OCI-LY1 (cell line): ENCODE measurements at regions not wholly inside any gene's neighbourhood (a gene's known extent, or its start where the extent isn't known, plus 50 kb on each side); places are given as distances from the start of the nearest gene placed in this dataset.

Experiments
- H2AFZ ChIP-seq: fragments of 200-600 bp; sonication (generic), shearing (Covaris generic); 2 replicates; pipeline ENCODE4 v1.6.0; 2014; ENCODE audit warnings: antibody characterized with exemption, mild to moderate bottlenecking, low read length
- H3F3A ChIP-seq: fragments of 200-600 bp; sonication (generic), shearing (Covaris generic); 2 replicates; pipeline ENCODE4 v1.6.0; 2014; ENCODE audit warnings: mild to moderate bottlenecking, antibody characterized with exemption, low read length, moderate library complexity; ENCODE audit not compliant: insufficient read depth
- H3K27ac ChIP-seq: fragments of 200-600 bp; sonication (generic); 2 replicates; pipeline ENCODE4 v1.5.1; 2014; ENCODE audit warnings: low read length, mixed run types, mild to moderate bottlenecking, low read depth; ENCODE audit not compliant: poor library complexity, severe bottlenecking
- H3K27me3 ChIP-seq: fragments of 200-600 bp; sonication (generic); 2 replicates; pipeline ENCODE4 v1.6.0; 2014; ENCODE audit warnings: antibody characterized with exemption, mild to moderate bottlenecking, low read length, moderate library complexity; ENCODE audit not compliant: insufficient read depth
- H3K36me3 ChIP-seq: fragments of 200-600 bp; sonication (generic); 2 replicates; pipeline ENCODE4 v1.6.1; 2014; ENCODE audit warnings: mild to moderate bottlenecking, antibody characterized with exemption, low read length, moderate library complexity, mixed read lengths; ENCODE audit not compliant: insufficient read depth
- H3K4me1 ChIP-seq: fragments of 200-600 bp; sonication (generic); 2 replicates; pipeline ENCODE4 v1.5.1; 2014; ENCODE audit warnings: mild to moderate bottlenecking, low read length, moderate library complexity; ENCODE audit not compliant: insufficient read depth, severe bottlenecking
- H3K4me2 ChIP-seq: fragments of 200-600 bp; sonication (generic), shearing (Covaris generic); 2 replicates; pipeline ENCODE4 v1.6.1; 2014; ENCODE audit warnings: low read length
- H3K4me3 ChIP-seq: fragments of 200-600 bp; sonication (generic); 2 replicates; pipeline ENCODE4 v1.5.1; 2014; ENCODE audit warnings: low read length, low read depth, mild to moderate bottlenecking, mixed read lengths; ENCODE audit not compliant: poor library complexity, severe bottlenecking
- H3K79me2 ChIP-seq: fragments of 200-600 bp; shearing (Covaris generic); 2 replicates; pipeline ENCODE4 v1.6.1; 2016; ENCODE audit warnings: mixed run types, low read length, mixed read lengths; ENCODE audit not compliant: insufficient read depth
- H3K9ac ChIP-seq: fragments of 200-600 bp; sonication (generic), shearing (Covaris generic); 2 replicates; pipeline ENCODE4 v1.6.1; 2014; ENCODE audit warnings: mild to moderate bottlenecking, low read length, mixed read lengths
- H3K9me2 ChIP-seq: fragments of 200-600 bp; sonication (generic), shearing (Covaris generic); 2 replicates; pipeline ENCODE4 v1.6.1; 2014; ENCODE audit warnings: low read depth, mild to moderate bottlenecking, low read length, mixed read lengths
- H3K9me3 ChIP-seq: fragments of 200-600 bp; shearing (Covaris generic); 2 replicates; pipeline ENCODE4 v1.6.1; 2014; ENCODE audit warnings: low read length, mixed read lengths
- H4K20me1 ChIP-seq: fragments of 200-600 bp; sonication (generic), shearing (Covaris generic); 2 replicates; pipeline ENCODE4 v1.6.0; 2016; ENCODE audit warnings: mild to moderate bottlenecking, low read length; ENCODE audit not compliant: insufficient read depth
- CTCF ChIP-seq: fragments of 200-600 bp; sonication (generic), shearing (Covaris generic); IDR thresholded peaks from 2 replicates; pipeline ENCODE4 v1.5.1; 2017; ENCODE audit warnings: mild to moderate bottlenecking, antibody characterized with exemption, low read length, moderate library complexity, mixed read lengths
- EZH2 ChIP-seq: fragments of 200-600 bp; sonication (generic), shearing (Covaris generic); IDR thresholded peaks from 2 replicates; pipeline ENCODE4 v1.8.0; 2017; ENCODE audit warnings: borderline replicate concordance, mixed run types, mild to moderate bottlenecking, antibody characterized with exemption, low read length, moderate library complexity, mixed read lengths

- H3K79me2 ChIP-seq: no peaks in the 10 kb centered on the region
- H4K20me1 ChIP-seq: no peaks in the 10 kb centered on the region
- H3K4me3 ChIP-seq: no peak overlapping the region
- H3K36me3 ChIP-seq: no peaks in the 10 kb centered on the region; the same call in 1 of the 2 replicates
- H3K9ac ChIP-seq: no peak overlapping the region
- TF ChIP-seq CTCF: no peak
- TF ChIP-seq EZH2: no peak
- no peaks in the 10 kb centered on the region for H3K27me3 ChIP-seq
- H3F3A ChIP-seq: no peaks in the 10 kb centered on the region
- no peak overlapping the region for H3K27ac ChIP-seq
- peaks cover 35% of the 10 kb centered on the region for H3K4me1 ChIP-seq
- no peak overlapping the region for H3K4me2 ChIP-seq
- H2AFZ ChIP-seq: 0 out of 2 replicates have a peak overlapping the region, but pooled peaks have one; percentile 75
- H3K9me2 ChIP-seq: no peaks in the 10 kb centered on the region
- H3K9me3 ChIP-seq: peaks cover 3% of the 10 kb centered on the region; the same call in 1 of the 2 replicates
Observed at GRCh38 chr2:76310894-76311633, 600.3 kb upstream of the GCFC2 start.

- Histone ChIP-seq H3K9me3 (peaks cover 3% of the 10 kb centered on the region; the same call in 1 of the 2 replicates), H3K9me2 (no peaks in the 10 kb centered on the region), H3K9ac (no peak overlapping the region), H2AFZ (no peak overlapping the region), H3K36me3 (no peaks in the 10 kb centered on the region; the same call in 1 of the 2 replicates), H3K4me3 (no peak overlapping the region), H3K4me1 (peaks cover 34% of the 10 kb centered on the region), H3K27me3 (no peaks in the 10 kb centered on the region), H4K20me1 (no peaks in the 10 kb centered on the region), H3K27ac (peak overlapping the region; percentile 88), H3K4me2 (0 out of 2 replicates have a peak overlapping the region, but pooled peaks have one; percentile 29), H3K79me2 (no peaks in the 10 kb centered on the region), H3F3A (no peaks in the 10 kb centered on the region)
- TF ChIP-seq EZH2 (no peak), CTCF (no peak)
Observed at GRCh38 chr2:76307495-76307894, 596.8 kb upstream of the GCFC2 start.

GRCh38 chr2:76298041-76298440 is 587.3 kb upstream of the GCFC2 start:
- no peaks in the 10 kb centered on the region for H3F3A ChIP-seq
- H3K36me3 ChIP-seq: no peaks in the 10 kb centered on the region
- no peaks in the 10 kb centered on the region for H3K79me2 ChIP-seq
- no peaks in the 10 kb centered on the region for H3K27me3 ChIP-seq
- H3K27ac ChIP-seq: no peak overlapping the region
- no peaks in the 10 kb centered on the region for H3K9me3 ChIP-seq
- H3K9me2 ChIP-seq: no peaks in the 10 kb centered on the region
- H2AFZ ChIP-seq: no peak overlapping the region
- no peak overlapping the region for H3K4me2 ChIP-seq
- no peak overlapping the region for H3K9ac ChIP-seq
- peaks cover 8% of the 10 kb centered on the region for H3K4me1 ChIP-seq
- H3K4me3 ChIP-seq: no peak overlapping the region
- H4K20me1 ChIP-seq: no peaks in the 10 kb centered on the region
- TF ChIP-seq EZH2 (no peak), CTCF (no peak)
